H1 (cell line): ENCODE measurements at regions not wholly inside any gene's neighbourhood (a gene's known extent, or its start where the extent isn't known, plus 50 kb on each side); places are given as distances from the start of the nearest gene placed in this dataset.

Source experiments
- CBX8 ChIP-seq: fragments of 300-800, 300-1000 bp; sonication (generic); IDR thresholded peaks from 2 replicates; pipeline ENCODE4 v1.7.1; 2016; ENCODE audit warnings: low read depth, low read length, borderline replicate concordance
- EGR1 ChIP-seq: IDR thresholded peaks from 2 replicates; pipeline ENCODE4 v1.6.1; 2011; ENCODE audit warnings: low read depth, low read length, borderline replicate concordance
- HDAC2 ChIP-seq, 2 experiments: fragments of 300-600 bp in 1 of 2; sonication (generic) in 1 of 2; IDR thresholded peaks; 2 replicates each; pipeline ENCODE4 v1.6.1; 2011 to 2012; ENCODE audit warnings: low read depth in 2 of 2, low read length in 2 of 2, mild to moderate bottlenecking in 2 of 2, moderate library complexity in 2 of 2, borderline replicate concordance in 1 of 2, inconsistent platforms in 1 of 2
- KDM4A ChIP-seq: IDR thresholded peaks from one replicate; pipeline ENCODE4 v1.7.1; 2012; ENCODE audit warnings: low read depth, mild to moderate bottlenecking, moderate library complexity, low read length, inconsistent platforms; ENCODE audit not compliant: severe bottlenecking
- NANOG ChIP-seq: IDR thresholded peaks from 2 replicates; pipeline ENCODE4 v1.6.1; 2011; ENCODE audit warnings: low read length, low read depth, mild to moderate bottlenecking, inconsistent platforms; ENCODE audit not compliant: insufficient read depth, poor library complexity, severe bottlenecking
- POLR2AphosphoS5 ChIP-seq: IDR thresholded peaks from 2 replicates; pipeline ENCODE4 v1.6.1; 2011; ENCODE audit warnings: low read depth, low read length

DNA sequence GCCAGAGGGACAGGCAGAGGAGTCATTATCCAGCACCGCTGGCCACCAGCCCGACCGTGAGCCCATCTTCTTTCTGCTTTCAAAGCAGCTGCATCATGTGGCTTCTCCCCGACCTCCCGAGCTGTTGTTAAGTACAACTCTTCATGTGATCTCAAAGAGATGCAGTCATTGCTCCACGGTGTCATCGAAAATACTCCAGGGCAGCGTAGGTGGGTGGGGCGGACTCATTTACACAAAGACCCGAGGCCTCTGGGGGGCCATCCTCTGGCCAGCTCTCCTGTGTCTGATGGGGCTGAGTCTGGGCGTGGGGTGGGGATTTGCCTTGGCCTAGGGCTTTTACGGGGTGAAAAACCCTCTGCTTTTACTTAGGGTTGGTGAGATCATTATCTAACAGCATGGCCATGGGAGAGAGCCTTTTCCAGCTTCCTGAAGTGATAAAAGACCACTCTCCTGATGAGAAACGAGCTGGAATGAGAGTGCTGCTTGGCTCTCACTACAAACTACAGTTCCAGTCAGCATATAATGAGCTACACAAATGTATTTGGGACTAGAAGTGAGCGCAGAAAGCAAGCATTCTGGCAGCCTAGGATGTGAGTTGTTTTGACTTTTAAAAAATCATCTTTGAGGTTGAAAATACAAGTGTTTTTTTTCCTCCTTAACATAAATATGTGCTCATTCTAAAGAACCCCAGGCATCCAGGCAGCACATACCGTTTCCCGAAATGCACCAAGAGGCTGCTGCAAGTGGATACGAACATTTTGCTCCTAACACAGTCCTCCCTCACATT is 165.0 kb downstream of the RHOU start (continued):
- TF ChIP-seq HDAC2 (IDR thresholded peaks at IDR 0.05; ENCODE audit: borderline replicate concordance in 1 of 2, low read depth in 2 of 2, low read length in 2 of 2) (no peak), EGR1 (no peak), CBX8 (no peak), KDM4A (no peak), NANOG (no peak), POLR2AphosphoS5 (no peak)
